ENCODE measurements at regions not wholly inside any gene's neighbourhood (a gene's known extent, or its start where the extent isn't known, plus 50 kb on each side); places are given as distances from the start of the nearest gene placed in this dataset.

DNA sequence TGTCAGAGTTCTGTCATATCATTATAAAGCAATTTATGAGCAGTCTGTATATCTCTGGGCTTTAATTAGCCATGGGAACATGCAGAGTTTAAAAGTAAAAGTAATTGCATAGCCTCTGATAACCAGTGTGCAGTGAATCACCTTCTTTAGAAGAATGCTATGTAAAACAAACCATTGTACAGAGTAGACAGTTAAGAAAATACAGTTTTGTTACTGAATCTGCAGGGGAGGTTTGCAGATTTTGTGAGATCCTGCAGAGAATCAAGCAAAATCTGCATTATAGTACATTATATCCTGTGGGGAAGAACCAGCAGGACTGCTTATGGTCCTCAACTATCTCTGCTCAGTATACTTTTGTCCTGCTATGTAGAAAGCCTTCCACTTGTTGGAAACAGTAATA is 396.2 kb upstream of the NAALADL2 start:
- ATAC-seq (ENCODE audit: low read depth) (no peak), DNase-seq (ENCODE audit: low spot score) (no peak)
- no peaks in the 10 kb centered on the region for H3K4me1 ChIP-seq (ENCODE audit: insufficient read depth, poor library complexity, severe bottlenecking)
- no peak overlapping the region for H3K27ac ChIP-seq (ENCODE audit: poor library complexity, severe bottlenecking)
- no peak overlapping the region for H3K4me3 ChIP-seq (ENCODE audit: severe bottlenecking)
- no peaks in the 10 kb centered on the region for H3K36me3 ChIP-seq (ENCODE audit: low read depth)
- TF ChIP-seq, protein P1, sequence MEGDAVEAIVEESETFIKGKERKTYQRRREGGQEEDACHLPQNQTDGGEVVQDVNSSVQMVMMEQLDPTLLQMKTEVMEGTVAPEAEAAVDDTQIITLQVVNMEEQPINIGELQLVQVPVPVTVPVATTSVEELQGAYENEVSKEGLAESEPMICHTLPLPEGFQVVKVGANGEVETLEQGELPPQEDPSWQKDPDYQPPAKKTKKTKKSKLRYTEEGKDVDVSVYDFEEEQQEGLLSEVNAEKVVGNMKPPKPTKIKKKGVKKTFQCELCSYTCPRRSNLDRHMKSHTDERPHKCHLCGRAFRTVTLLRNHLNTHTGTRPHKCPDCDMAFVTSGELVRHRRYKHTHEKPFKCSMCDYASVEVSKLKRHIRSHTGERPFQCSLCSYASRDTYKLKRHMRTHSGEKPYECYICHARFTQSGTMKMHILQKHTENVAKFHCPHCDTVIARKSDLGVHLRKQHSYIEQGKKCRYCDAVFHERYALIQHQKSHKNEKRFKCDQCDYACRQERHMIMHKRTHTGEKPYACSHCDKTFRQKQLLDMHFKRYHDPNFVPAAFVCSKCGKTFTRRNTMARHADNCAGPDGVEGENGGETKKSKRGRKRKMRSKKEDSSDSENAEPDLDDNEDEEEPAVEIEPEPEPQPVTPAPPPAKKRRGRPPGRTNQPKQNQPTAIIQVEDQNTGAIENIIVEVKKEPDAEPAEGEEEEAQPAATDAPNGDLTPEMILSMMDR (IDR thresholded peaks at IDR 0.05; ENCODE audit: poor library complexity, severe bottlenecking): no peak
- H3K27me3 ChIP-seq (ENCODE audit: insufficient read depth, poor library complexity, severe bottlenecking): no peaks in the 10 kb centered on the region
- H3K9me3 ChIP-seq (ENCODE audit: severe bottlenecking): no peaks in the 10 kb centered on the region

DNA sequence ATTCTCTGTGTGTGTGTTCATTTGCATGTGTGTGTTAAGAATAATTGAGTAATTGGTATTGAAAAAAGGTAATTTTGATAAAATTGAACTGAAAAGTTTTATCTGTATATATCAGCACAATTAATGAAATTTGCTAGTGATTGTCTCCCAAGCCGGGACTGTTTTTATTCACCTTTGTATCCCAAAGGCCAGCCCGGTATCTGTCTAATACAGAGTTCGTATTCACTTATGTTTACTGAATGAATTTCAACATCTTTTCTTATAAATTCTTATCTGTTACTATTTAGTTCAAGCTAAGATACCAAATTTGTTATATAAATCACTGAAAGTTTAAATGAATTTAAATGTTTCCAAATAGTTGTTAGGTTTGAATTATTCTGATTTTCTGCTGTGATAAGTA is 394.0 kb upstream of the NAALADL2 start:
- Histone ChIP-seq H3K4me1 (ENCODE audit: insufficient read depth, poor library complexity, severe bottlenecking) (no peaks in the 10 kb centered on the region), H3K27me3 (ENCODE audit: insufficient read depth, poor library complexity, severe bottlenecking) (no peaks in the 10 kb centered on the region), H3K36me3 (ENCODE audit: low read depth) (no peaks in the 10 kb centered on the region), H3K4me3 (ENCODE audit: severe bottlenecking) (no peak overlapping the region), H3K27ac (ENCODE audit: poor library complexity, severe bottlenecking) (no peak overlapping the region), H3K9me3 (ENCODE audit: severe bottlenecking) (no peaks in the 10 kb centered on the region)
- TF ChIP-seq, protein P1 (IDR thresholded peaks at IDR 0.05; ENCODE audit: poor library complexity, severe bottlenecking): no peak
- ATAC-seq (ENCODE audit: low read depth) (no peak), DNase-seq (ENCODE audit: low spot score) (no peak)

DNA sequence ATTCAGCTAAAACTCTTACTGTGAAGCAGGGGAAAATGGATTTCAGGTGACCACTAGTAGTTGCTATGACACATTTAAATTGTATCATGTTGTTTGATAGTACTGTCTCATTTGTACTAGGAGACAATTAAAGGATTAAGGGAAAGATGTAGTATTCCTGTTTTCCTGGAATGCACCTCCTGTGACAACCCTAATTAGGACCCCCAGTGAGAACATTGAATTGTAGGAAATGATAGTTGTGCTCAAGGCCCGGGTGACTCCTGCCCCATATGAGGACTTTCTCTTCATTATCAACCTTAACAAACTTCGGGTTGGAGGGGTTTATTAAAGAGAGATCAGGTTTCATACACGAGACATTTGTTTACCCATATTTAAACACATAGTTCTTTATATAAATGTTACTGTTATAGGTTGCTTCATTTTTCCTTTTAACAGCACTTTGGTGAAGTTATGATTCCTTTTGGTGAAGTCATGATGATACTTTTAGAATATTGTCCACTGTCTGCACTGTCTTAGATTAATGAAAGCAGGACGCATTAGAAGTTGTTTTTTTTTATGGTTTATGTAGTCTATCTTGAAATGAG is 392.6 kb upstream of the NAALADL2 start:
- no peak for ATAC-seq (ENCODE audit: low read depth)

DNA sequence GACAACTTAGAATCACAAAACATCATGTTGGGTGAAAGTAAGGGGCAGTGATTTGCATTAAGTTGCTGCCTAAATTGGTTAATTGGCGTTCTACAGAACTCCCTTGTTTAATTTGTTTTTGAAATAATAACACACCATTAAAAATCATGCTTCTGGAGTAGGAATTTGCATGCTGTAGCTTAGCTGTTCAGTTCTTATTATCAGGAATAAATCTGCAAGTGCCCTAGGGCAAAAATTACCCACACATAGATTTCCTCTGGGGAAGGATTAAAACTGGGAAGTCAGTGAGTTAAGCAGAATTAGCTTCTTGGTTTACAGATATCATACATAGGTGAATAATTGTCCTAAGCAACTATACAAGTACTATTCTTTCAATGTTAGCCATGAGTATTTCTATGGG is 381.6 kb upstream of the NAALADL2 start:
- DNase-seq (ENCODE audit: low spot score) (no peak), ATAC-seq (ENCODE audit: low read depth) (no peak)
- Histone ChIP-seq H3K27me3 (ENCODE audit: insufficient read depth, poor library complexity, severe bottlenecking) (peaks cover 4% of the 10 kb centered on the region), H3K9me3 (ENCODE audit: severe bottlenecking) (no peaks in the 10 kb centered on the region), H3K4me3 (ENCODE audit: severe bottlenecking) (no peak overlapping the region), H3K4me1 (ENCODE audit: insufficient read depth, poor library complexity, severe bottlenecking) (no peaks in the 10 kb centered on the region), H3K36me3 (ENCODE audit: low read depth) (no peaks in the 10 kb centered on the region), H3K27ac (ENCODE audit: poor library complexity, severe bottlenecking) (no peak overlapping the region)
- TF ChIP-seq, protein P1 (IDR thresholded peaks at IDR 0.05; ENCODE audit: poor library complexity, severe bottlenecking): no peak

More for the DNA sequence above, 392.6 kb upstream of the NAALADL2 start:
- Histone ChIP-seq H3K4me3 (ENCODE audit: severe bottlenecking) (no peak overlapping the region), H3K27me3 (ENCODE audit: insufficient read depth, poor library complexity, severe bottlenecking) (no peaks in the 10 kb centered on the region), H3K9me3 (ENCODE audit: severe bottlenecking) (no peaks in the 10 kb centered on the region), H3K27ac (ENCODE audit: poor library complexity, severe bottlenecking) (no peak overlapping the region), H3K36me3 (ENCODE audit: low read depth) (no peaks in the 10 kb centered on the region), H3K4me1 (ENCODE audit: insufficient read depth, poor library complexity, severe bottlenecking) (no peaks in the 10 kb centered on the region)
- DNase-seq (ENCODE audit: low spot score): no peak
- TF ChIP-seq, protein P1 (IDR thresholded peaks at IDR 0.05; ENCODE audit: poor library complexity, severe bottlenecking): no peak

DNA sequence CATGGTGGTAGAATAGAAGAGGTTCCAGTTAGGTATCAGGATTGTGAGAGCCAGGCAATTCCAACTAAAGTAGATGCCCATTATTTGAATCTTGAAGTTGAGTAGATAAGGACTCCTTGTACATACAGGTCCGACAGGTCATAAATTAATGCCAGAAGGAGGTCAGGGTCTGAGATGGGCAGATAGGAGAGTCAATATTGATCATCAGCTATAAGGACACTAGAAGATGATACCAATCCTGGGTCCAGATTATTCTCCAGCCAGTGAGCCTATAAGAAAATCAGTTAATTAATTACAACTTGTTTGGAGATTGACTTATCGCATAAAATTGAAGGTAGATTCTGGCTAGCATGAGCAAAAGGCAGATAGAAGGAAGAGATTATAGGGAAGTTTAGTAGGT is 378.4 kb upstream of the NAALADL2 start:
- no peaks in the 10 kb centered on the region for H3K27me3 ChIP-seq (ENCODE audit: insufficient read depth, poor library complexity, severe bottlenecking)
- DNase-seq (ENCODE audit: low spot score) (no peak), ATAC-seq (ENCODE audit: low read depth) (no peak)
- no peaks in the 10 kb centered on the region for H3K9me3 ChIP-seq (ENCODE audit: severe bottlenecking)
- H3K27ac ChIP-seq (ENCODE audit: poor library complexity, severe bottlenecking): no peak overlapping the region
- TF ChIP-seq, protein P1 (IDR thresholded peaks at IDR 0.05; ENCODE audit: poor library complexity, severe bottlenecking): no peak
- no peaks in the 10 kb centered on the region for H3K36me3 ChIP-seq (ENCODE audit: low read depth)
- no peaks in the 10 kb centered on the region for H3K4me1 ChIP-seq (ENCODE audit: insufficient read depth, poor library complexity, severe bottlenecking)
- H3K4me3 ChIP-seq (ENCODE audit: severe bottlenecking): no peak overlapping the region

Measured in RWPE2 (cell line).